Spleen (tissue), 11 donors: ENCODE measurements at regions not wholly inside any gene's neighbourhood (a gene's known extent, or its start where the extent isn't known, plus 50 kb on each side); places are given as distances from the start of the nearest gene placed in this dataset.

Experiments
- DNase-seq: peaks from one replicate; pipeline ENCODE4 v3.0.0-alpha.2; 2020
- H3K27ac ChIP-seq, 8 donors: fragments of 200-600 bp; sonication (generic) in 7 of 8; 1 replicate in 4 of 8; 2 replicates in 4 of 8; pipeline versions ENCODE4 v1.5.0 to v1.8.0; 2016 to 2021; ENCODE audit warnings: inconsistent platforms in 4 of 8, mild to moderate bottlenecking in 4 of 8, moderate library complexity in 1 of 8
- H3K27me3 ChIP-seq, 7 donors: fragments of 200-600 bp; sonication (generic) in 6 of 7; replicated peaks in 1 of 7; 1 replicate in 4 of 7; 2 replicates in 3 of 7; pipeline versions ENCODE4 v1.5.0 to v1.8.0; 2016 to 2021; ENCODE audit warnings: inconsistent platforms in 3 of 7, mild to moderate bottlenecking in 1 of 7
- H3K36me3 ChIP-seq, 6 donors: fragments of 200-600 bp; sonication (generic) in 5 of 6; 1 replicate in 4 of 6; 2 replicates in 2 of 6; pipeline versions ENCODE4 v1.5.0 to v1.8.0; 2016 to 2021; ENCODE audit warnings: inconsistent platforms in 2 of 6
- H3K4me1 ChIP-seq, 6 donors: fragments of 200-600 bp; sonication (generic) in 5 of 6; 1 replicate in 3 of 6; 2 replicates in 3 of 6; pipeline versions ENCODE4 v1.5.0 to v1.8.0; 2016 to 2021; ENCODE audit warnings: inconsistent platforms in 3 of 6
- H3K4me3 ChIP-seq, 8 donors: fragments of 200-600 bp; sonication (generic) in 7 of 8; 1 replicate in 4 of 8; 2 replicates in 4 of 8; pipeline versions ENCODE4 v1.5.0 to v1.8.0; 2016 to 2021; ENCODE audit warnings: inconsistent platforms in 4 of 8, mild to moderate bottlenecking in 4 of 8, moderate library complexity in 2 of 8
- H3K9me3 ChIP-seq, 8 donors: fragments of 200-600 bp; sonication (generic) in 7 of 8; 1 replicate in 4 of 8; 2 replicates in 4 of 8; pipeline versions ENCODE4 v1.5.0 to v1.8.0; 2016 to 2021; ENCODE audit warnings: inconsistent platforms in 4 of 8
- POLR2A ChIP-seq, 3 donors: fragments of 450-650 bp; IDR thresholded peaks; one replicate each; pipeline ENCODE4 v1.5.1; 2017; ENCODE audit warnings: antibody characterized with exemption in 3 of 3, mild to moderate bottlenecking in 1 of 3
- POLR2AphosphoS5 ChIP-seq, 3 donors: sonication (generic); formaldehyde crosslinking; IDR thresholded peaks; one replicate each; pipeline ENCODE4 v1.5.1; 2017; ENCODE audit warnings: antibody characterized with exemption in 3 of 3
- WGBS, 5 donors: extraction: QIAGEN DNeasy Blood & Tissue Kit in 3 of 5; methylation state at CpG; one replicate each; pipeline versions ENCODE4 v1.1.5 to v1.1.7; 2013 to 2018; 5-methylcytosine and 5-hydroxymethylcytosine counted together
- intact Hi-C: fragments of 100-400 bp; cut with DNase I; formaldehyde crosslinking; loops from one replicate; pipeline ENCODE4 v1.15.0; 2023; ENCODE audit warnings: low total_unique reads
- TF ChIP-seq, protein P1 (sequence below), 11 experiments: fragments of 200-600 bp in 7 of 11; fragments of 450-650 bp in 4 of 11; sonication (generic) in 4 of 11; IDR thresholded peaks in 8 of 11; conservative IDR thresholded peaks in 3 of 11; 1 replicate in 7 of 11; 2 replicates in 4 of 11; pipeline versions ENCODE4 v1.4.0 to v1.8.0; 2016 to 2021; ENCODE audit warnings: antibody characterized with exemption in 11 of 11, inconsistent platforms in 4 of 11, mild to moderate bottlenecking in 1 of 11
- donor health status: healthy with polysubstance abuse.
- donor health status: DM: no; HTN: no; CAD: no; lungs with moderate emphysema.
- donor health status: DM: no; HTN: no; CAD: no.
- donor health status: Bipolar disorder and iron deficiency.
- donor health status: healthy.
- donor health status: DM: no; HTN: no; CAD: no.
- donor health status: DM: yes; HTN: yes; CAD: no.

DNA sequence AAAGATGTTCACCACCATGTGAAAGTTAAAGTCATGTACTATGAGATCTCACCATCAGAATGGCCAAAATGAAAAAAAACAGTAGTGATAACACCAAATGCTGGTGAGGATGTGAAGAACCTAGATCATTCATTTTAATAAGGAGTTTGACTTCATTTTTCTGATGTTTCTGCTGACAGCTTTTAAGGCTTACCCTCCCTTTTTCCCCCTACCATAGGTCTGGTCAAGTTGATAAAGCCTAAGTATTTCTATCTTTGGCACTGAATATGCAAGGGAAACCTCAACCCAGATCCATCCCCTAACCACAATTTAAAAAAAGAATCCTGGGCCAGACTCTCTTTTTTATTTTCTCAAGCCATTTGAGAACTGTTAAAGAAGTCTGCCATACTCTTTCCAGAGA, 689.6 kb upstream of the FOXG1 start:
- Histone ChIP-seq H3K36me3 (no peaks in the 10 kb centered on the region), H3K27ac (no peak overlapping the region), H3K9me3 (peaks cover 0 to 22% (median 11%) of the 10 kb centered on the region in 8 donors), H3K27me3 (no peaks in the 10 kb centered on the region), H3K4me1 (no peaks in the 10 kb centered on the region), H3K4me3 (no peak overlapping the region)
- TF ChIP-seq, protein P1, sequence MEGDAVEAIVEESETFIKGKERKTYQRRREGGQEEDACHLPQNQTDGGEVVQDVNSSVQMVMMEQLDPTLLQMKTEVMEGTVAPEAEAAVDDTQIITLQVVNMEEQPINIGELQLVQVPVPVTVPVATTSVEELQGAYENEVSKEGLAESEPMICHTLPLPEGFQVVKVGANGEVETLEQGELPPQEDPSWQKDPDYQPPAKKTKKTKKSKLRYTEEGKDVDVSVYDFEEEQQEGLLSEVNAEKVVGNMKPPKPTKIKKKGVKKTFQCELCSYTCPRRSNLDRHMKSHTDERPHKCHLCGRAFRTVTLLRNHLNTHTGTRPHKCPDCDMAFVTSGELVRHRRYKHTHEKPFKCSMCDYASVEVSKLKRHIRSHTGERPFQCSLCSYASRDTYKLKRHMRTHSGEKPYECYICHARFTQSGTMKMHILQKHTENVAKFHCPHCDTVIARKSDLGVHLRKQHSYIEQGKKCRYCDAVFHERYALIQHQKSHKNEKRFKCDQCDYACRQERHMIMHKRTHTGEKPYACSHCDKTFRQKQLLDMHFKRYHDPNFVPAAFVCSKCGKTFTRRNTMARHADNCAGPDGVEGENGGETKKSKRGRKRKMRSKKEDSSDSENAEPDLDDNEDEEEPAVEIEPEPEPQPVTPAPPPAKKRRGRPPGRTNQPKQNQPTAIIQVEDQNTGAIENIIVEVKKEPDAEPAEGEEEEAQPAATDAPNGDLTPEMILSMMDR (IDR thresholded peaks at IDR 0.05 in 8 of 11, conservative IDR thresholded peaks at IDR 0.05 in 3 of 11) = no peak
- intact Hi-C loops = no loop called here
- DNase-seq = no peak

DNA sequence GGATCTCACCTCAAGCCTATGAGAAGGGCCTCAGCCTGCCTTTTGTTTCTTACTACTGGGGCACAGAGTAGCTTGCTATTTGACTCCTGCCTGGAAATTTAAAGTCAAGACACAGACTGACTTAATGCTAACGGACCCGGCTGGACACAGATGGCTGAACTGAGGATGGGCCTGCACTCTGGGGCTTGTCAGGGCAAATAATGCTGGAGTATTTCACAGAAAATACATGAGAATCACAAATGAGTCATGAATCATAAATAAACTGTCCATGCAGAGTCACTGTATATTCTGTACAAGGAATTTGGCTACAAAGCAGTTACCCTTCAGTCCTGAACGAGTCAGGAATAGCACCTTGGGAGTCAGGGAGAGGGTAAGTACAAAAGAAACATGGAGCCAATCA, 683.2 kb upstream of the FOXG1 start:
- intact Hi-C loops = no loop called here
- no peak for DNase-seq
- H3K4me3 ChIP-seq = no peak overlapping the region
- no peaks in the 10 kb centered on the region for H3K36me3 ChIP-seq
- no peak for TF ChIP-seq POLR2A (IDR thresholded peaks at IDR 0.05)
- TF ChIP-seq POLR2AphosphoS5 (IDR thresholded peaks at IDR 0.05) = no peak
- TF ChIP-seq, protein P1 (IDR thresholded peaks at IDR 0.05 in 8 of 11, conservative IDR thresholded peaks at IDR 0.05 in 3 of 11) = no peak
- no peaks in the 10 kb centered on the region for H3K9me3 ChIP-seq
- H3K27ac ChIP-seq = no peak overlapping the region
- H3K4me1 ChIP-seq = no peaks in the 10 kb centered on the region
- 51 to 85% (median 73%) methylated on average over 3 of the region's 3 CpGs for WGBS, 5 donors
- no peaks in the 10 kb centered on the region for H3K27me3 ChIP-seq

DNA sequence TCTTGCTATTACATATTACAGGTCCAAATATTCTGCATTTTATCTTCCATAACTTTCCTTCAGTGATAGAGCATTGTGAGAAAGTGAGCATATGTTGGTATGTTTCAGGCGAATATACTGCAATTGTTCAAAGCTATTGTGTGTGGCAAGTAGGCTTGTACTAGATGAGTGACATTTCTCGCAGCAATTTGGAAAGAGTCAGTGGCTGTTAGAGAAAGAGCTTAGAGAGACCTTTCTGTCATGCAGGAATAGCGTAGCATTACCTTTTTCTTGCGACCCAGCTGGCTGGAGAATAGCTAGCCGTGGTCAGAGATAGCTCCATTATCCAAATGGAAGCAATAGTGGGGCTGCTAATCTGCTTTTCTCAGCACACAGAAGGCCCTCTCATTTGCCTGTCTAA, 678.5 kb upstream of the FOXG1 start:
- intact Hi-C loops = no loop called here
- no peak overlapping the region for H3K4me3 ChIP-seq
- TF ChIP-seq, protein P1 (IDR thresholded peaks at IDR 0.05 in 8 of 11, conservative IDR thresholded peaks at IDR 0.05 in 3 of 11) = no peak
- no peak overlapping the region for H3K27ac ChIP-seq
- WGBS, 5 donors = 79 to 87% (median 84%) methylated on average over 5 of the region's 5 CpGs
- no peak for DNase-seq
- H3K27me3 ChIP-seq = no peaks in the 10 kb centered on the region
- no peaks in the 10 kb centered on the region for H3K4me1 ChIP-seq
- no peaks in the 10 kb centered on the region for H3K36me3 ChIP-seq
- no peaks in the 10 kb centered on the region for H3K9me3 ChIP-seq

GRCh38 chr14:28097585-28097984, 669.0 kb upstream of the FOXG1 start:
- Histone ChIP-seq H3K27ac (no peak overlapping the region), H3K4me3 (no peak overlapping the region), H3K4me1 (no peaks in the 10 kb centered on the region), H3K36me3 (no peaks in the 10 kb centered on the region), H3K9me3 (peaks cover 0 to 32% (median 9%) of the 10 kb centered on the region in 8 donors), H3K27me3 (no peaks in the 10 kb centered on the region)
- intact Hi-C loops = no loop called here
- no peak for DNase-seq
- TF ChIP-seq, protein P1 (IDR thresholded peaks at IDR 0.05 in 8 of 11, conservative IDR thresholded peaks at IDR 0.05 in 3 of 11) = no peak
- TF ChIP-seq POLR2A (IDR thresholded peaks at IDR 0.05) (no peak), POLR2AphosphoS5 (IDR thresholded peaks at IDR 0.05) (no peak)
